Left lung (tissue), 4 donors: ENCODE measurements at regions not wholly inside any gene's neighbourhood (a gene's known extent, or its start where the extent isn't known, plus 50 kb on each side); places are given as distances from the start of the nearest gene placed in this dataset.

Experiments used
- ATAC-seq: fragments of 200-7000 bp; cut with Tn5 transposase; one replicate; pipeline ENCODE4 v1.9.1; 2020; ENCODE audit warnings: moderate library complexity
- DNase-seq, 4 donors: peaks; one replicate each; pipeline ENCODE4 v3.0.0-alpha.2; 2013 to 2020
- H3K27ac ChIP-seq, 2 donors: fragments of 200-600 bp; sonication (generic) in 1 of 2; one replicate each; pipeline versions ENCODE4 v1.5.0 to v1.8.0; 2020 to 2021
- H3K27me3 ChIP-seq, 2 donors: fragments of 200-600 bp; sonication (generic) in 1 of 2; one replicate each; pipeline versions ENCODE4 v1.5.0 to v1.8.0; 2020 to 2021
- H3K36me3 ChIP-seq, 2 donors: fragments of 200-600 bp; sonication (generic) in 1 of 2; one replicate each; pipeline versions ENCODE4 v1.5.0 to v1.8.0; 2020 to 2021
- H3K4me1 ChIP-seq, 2 donors: fragments of 200-600 bp; one replicate each; pipeline ENCODE4 v1.8.0; 2021
- H3K4me3 ChIP-seq, 2 donors: fragments of 200-600 bp; sonication (generic) in 1 of 2; one replicate each; pipeline versions ENCODE4 v1.5.0 to v1.8.0; 2020 to 2021; ENCODE audit warnings: mild to moderate bottlenecking in 1 of 2
- H3K9me3 ChIP-seq, 2 donors: fragments of 200-600 bp; sonication (generic) in 1 of 2; one replicate each; pipeline versions ENCODE4 v1.5.0 to v1.8.0; 2020 to 2021
- CTCF ChIP-seq, 2 donors: fragments of 200-600 bp; sonication (generic) in 1 of 2; IDR thresholded peaks; one replicate each; pipeline versions ENCODE4 v1.5.0 to v1.8.0; 2021; ENCODE audit warnings: antibody characterized with exemption in 2 of 2
- intact Hi-C, 2 donors: fragments of 100-400 bp; cut with DNase I; formaldehyde crosslinking; loops; one replicate each; pipeline versions ENCODE4 v1.11.2 to v1.14.2; 2022
- donor health status: DM: no; HTN: yes; CAD: no.
- donor health status: DM: no; HTN: no; CAD: no.

GRCh38 chr10:90591629-90592028 lies 266.2 kb downstream of the HTR7 start:
- H3K9me3 ChIP-seq = no peaks in the 10 kb centered on the region
- H3K4me3 ChIP-seq = no peak overlapping the region
- H3K4me1 ChIP-seq = no peaks in the 10 kb centered on the region
- no peaks in the 10 kb centered on the region for H3K36me3 ChIP-seq
- intact Hi-C loops = no loop called here
- no peaks in the 10 kb centered on the region for H3K27me3 ChIP-seq
- DNase-seq = no peak
- ATAC-seq = no peak
- TF ChIP-seq CTCF (IDR thresholded peaks at IDR 0.05) = no peak
- no peak overlapping the region for H3K27ac ChIP-seq

GRCh38 chr10:90592638-90593302 lies 265.1 kb downstream of the HTR7 start:
- intact Hi-C loops = no loop called here
- Histone ChIP-seq H3K4me3 (no peak overlapping the region), H3K9me3 (no peaks in the 10 kb centered on the region), H3K4me1 (no peaks in the 10 kb centered on the region), H3K27ac (no peak overlapping the region), H3K27me3 (no peaks in the 10 kb centered on the region), H3K36me3 (no peaks in the 10 kb centered on the region)
- TF ChIP-seq CTCF (IDR thresholded peaks at IDR 0.05) = no peak
- DNase-seq (peak in 3 of 4 donors; percentile 24 to 59 (median 39)), ATAC-seq (peak; percentile 65)

GRCh38 chr10:90598513-90598912 lies 259.3 kb downstream of the HTR7 start:
- no peaks in the 10 kb centered on the region for H3K9me3 ChIP-seq
- intact Hi-C loops = no loop called here
- H3K27ac ChIP-seq = no peak overlapping the region
- H3K36me3 ChIP-seq = no peaks in the 10 kb centered on the region
- no peaks in the 10 kb centered on the region for H3K4me1 ChIP-seq
- no peak overlapping the region for H3K4me3 ChIP-seq
- ATAC-seq = no peak
- DNase-seq = no peak
- TF ChIP-seq CTCF (IDR thresholded peaks at IDR 0.05) = no peak
- no peaks in the 10 kb centered on the region for H3K27me3 ChIP-seq

- no peak for ATAC-seq
- Histone ChIP-seq H3K9me3 (no peaks in the 10 kb centered on the region), H3K27me3 (no peaks in the 10 kb centered on the region), H3K36me3 (no peaks in the 10 kb centered on the region), H3K4me3 (no peak overlapping the region), H3K27ac (no peak overlapping the region), H3K4me1 (no peaks in the 10 kb centered on the region)
- intact Hi-C loops = no loop called here
- DNase-seq = no peak
- TF ChIP-seq CTCF (IDR thresholded peaks at IDR 0.05) = no peak
Measured at GRCh38 chr10:90602862-90603610, 254.8 kb downstream of the HTR7 start.

GRCh38 chr10:90604636-90605035 lies 253.2 kb downstream of the HTR7 start:
- Histone ChIP-seq H3K9me3 (no peaks in the 10 kb centered on the region), H3K27me3 (no peaks in the 10 kb centered on the region), H3K4me1 (no peaks in the 10 kb centered on the region), H3K27ac (no peak overlapping the region), H3K4me3 (no peak overlapping the region), H3K36me3 (no peaks in the 10 kb centered on the region)
- DNase-seq = no peak
- ATAC-seq = no peak
- intact Hi-C loops = no loop called here
- no peak for TF ChIP-seq CTCF (IDR thresholded peaks at IDR 0.05)
